K562 (cell line): ENCODE measurements at regions not wholly inside any gene's neighbourhood (a gene's known extent, or its start where the extent isn't known, plus 50 kb on each side); places are given as distances from the start of the nearest gene placed in this dataset.

Source experiments
- ATAC-seq: fragments of 200-7000 bp; cut with Tn5 transposase; 3 replicates; pipeline ENCODE4 v1.9.1; 2020; ENCODE audit warnings: moderate library complexity
- BruUV-seq: library from RNA; stranded (reverse); fragments of 400-500 nt; replicated peaks from 2 replicates; lab custom pipeline; 2021; lab: Mats Ljungman, UMichigan
- CTCF ChIA-PET: fragments of 300-600 bp; formaldehyde crosslinking; extraction: SDS; loops from one replicate; lab custom pipeline; 2021; ENCODE audit warnings: low intra/inter-chr PET ratio; lab: Yijun Ruan, JAX
- POLR2A ChIA-PET: fragments of 300-600, 350-650 bp; sonication (Branson Sonifier 250); formaldehyde crosslinking; extraction: SDS; loops from one replicate; lab custom pipeline; 2021; ENCODE audit warnings: antibody characterized with exemption, inconsistent platforms; lab: Yijun Ruan, JAX
- DNase-seq, 4 experiments: peaks; one replicate each; pipeline versions ENCODE4 v3.0.0 to v3.0.0-alpha.2; 2011 to 2018; ENCODE audit warnings: low spot score in 3 of 4, mixed read lengths in 3 of 4; ENCODE audit errors: extremely low read depth in 1 of 4
- FAIRE-seq: peaks from 2 replicates; lab custom pipeline; 2011; peaks lifted over from hg19 to GRCh38; lab: Jason Lieb, UNC
- H2AFZ ChIP-seq: 2 replicates; pipeline ENCODE4 v1.6.0; 2011; ENCODE audit warnings: low read depth, low read length, control low read depth, inconsistent platforms
- H3K27ac ChIP-seq: fragments of 200-600 bp; 3 replicates; pipeline ENCODE4 v1.8.0; 2011; ENCODE audit warnings: low read depth, mild to moderate bottlenecking, control low read depth, inconsistent platforms, low read length, moderate library complexity, mixed read lengths; ENCODE audit errors: extremely low read depth
- H3K27me3 ChIP-seq, 2 experiments: fragments of 300-600 bp in 1 of 2; 2 replicates in 1 of 2; 3 replicates in 1 of 2; pipeline versions ENCODE4 v1.6.0 to v1.8.0; 2011; ENCODE audit warnings: inconsistent platforms in 2 of 2, low read length in 2 of 2, mild to moderate bottlenecking in 1 of 2, mixed read lengths in 1 of 2, moderate library complexity in 1 of 2; ENCODE audit not compliant: control insufficient read depth in 2 of 2, insufficient read depth in 2 of 2
- H3K36me3 ChIP-seq: fragments of 300-600 bp; 3 replicates; pipeline ENCODE4 v1.8.0; 2011; ENCODE audit warnings: mild to moderate bottlenecking, low read length, inconsistent platforms; ENCODE audit not compliant: control insufficient read depth, insufficient read depth
- H3K4me1 ChIP-seq, 2 experiments: fragments of 200-600 bp in 1 of 2; replicated peaks in 1 of 2; 2 replicates in 1 of 2; 3 replicates in 1 of 2; pipeline versions ENCODE4 v1.5.1 to v1.8.0; 2011; ENCODE audit warnings: inconsistent platforms in 2 of 2, low read length in 2 of 2, mild to moderate bottlenecking in 1 of 2, mixed read lengths in 1 of 2, moderate library complexity in 1 of 2; ENCODE audit not compliant: control insufficient read depth in 2 of 2, insufficient read depth in 2 of 2
- H3K4me2 ChIP-seq: 2 replicates; pipeline ENCODE4 v1.6.1; 2011; ENCODE audit warnings: low read length, control low read depth, inconsistent platforms, mixed read lengths; ENCODE audit not compliant: insufficient read depth
- H3K4me3 ChIP-seq: fragments of 200-600 bp; sonication (generic), shearing (Covaris generic); 2 replicates; pipeline ENCODE4 v1.5.1; 2016; ENCODE audit warnings: control low read depth, inconsistent platforms
- H3K79me2 ChIP-seq: fragments of 200-600 bp; 3 replicates; pipeline ENCODE4 v1.8.0; 2011; ENCODE audit warnings: low read length, inconsistent platforms; ENCODE audit not compliant: control insufficient read depth, insufficient read depth
- H3K9ac ChIP-seq, 2 experiments: 2 replicates each; pipeline versions ENCODE4 v1.6.0 to v1.6.1; 2011; ENCODE audit warnings: low read depth in 2 of 2, low read length in 2 of 2, control low read depth in 1 of 2, inconsistent platforms in 1 of 2, mild to moderate bottlenecking in 1 of 2, mixed read lengths in 1 of 2; ENCODE audit not compliant: insufficient read depth in 1 of 2
- H3K9me1 ChIP-seq: one replicate; pipeline ENCODE4 v1.6.0; 2011; ENCODE audit warnings: inconsistent platforms, mild to moderate bottlenecking, low read length, moderate library complexity; ENCODE audit not compliant: control insufficient read depth, insufficient read depth
- H3K9me3 ChIP-seq: replicated peaks from 2 replicates; pipeline ENCODE4 v1.5.1; 2011; ENCODE audit warnings: low read depth, low read length, inconsistent platforms; ENCODE audit not compliant: control insufficient read depth, insufficient read depth
- H4K20me1 ChIP-seq: replicated peaks from 2 replicates; pipeline ENCODE4 v1.6.1; 2011; ENCODE audit warnings: low read length, inconsistent platforms, mixed read lengths; ENCODE audit not compliant: control insufficient read depth, insufficient read depth
- C11orf30 ChIP-seq: fragments of 450-650 bp; IDR thresholded peaks from 2 replicates; pipeline ENCODE4 v1.6.1; 2016; ENCODE audit warnings: low read depth, mild to moderate bottlenecking
- MAFG ChIP-seq: fragments of 450-650 bp; conservative IDR thresholded peaks from 2 replicates; pipeline ENCODE4 v1.6.1; 2016; ENCODE audit warnings: missing genetic modification characterization, missing compliant biosample characterization
- NR0B1 ChIP-seq: fragments of 450-650 bp; IDR thresholded peaks from one replicate; pipeline ENCODE4 v1.6.1; 2018; ENCODE audit warnings: mild to moderate bottlenecking, moderate library complexity; ENCODE audit not compliant: partially characterized antibody
- NR3C1 ChIP-seq: sonication (generic); formaldehyde crosslinking; IDR thresholded peaks from 2 replicates; pipeline ENCODE4 v1.8.1; 2022; ENCODE audit warnings: missing genetic modification reagents
- POLR2AphosphoS2 ChIP-seq: IDR thresholded peaks from 2 replicates; pipeline ENCODE4 v1.6.1; 2012; ENCODE audit warnings: low read length, improper control_type of control experiment
- RREB1 ChIP-seq: fragments of 250-450 bp; sonication (Bioruptor Pico); IDR thresholded peaks from 2 replicates; pipeline ENCODE4 v1.4.0; 2020
- SP1 ChIP-seq: sonication (generic); formaldehyde crosslinking; IDR thresholded peaks from 2 replicates; pipeline ENCODE4 v1.8.1; 2022; ENCODE audit warnings: mild to moderate bottlenecking, missing genetic modification reagents
- TSC22D4 ChIP-seq: fragments of 450-650 bp; IDR thresholded peaks from 2 replicates; pipeline ENCODE4 v1.6.1; 2016; ENCODE audit warnings: missing genetic modification characterization, missing biosample characterization, control low read depth
- TSHZ1 ChIP-seq: fragments of 250-450 bp; sonication (Bioruptor Pico); IDR thresholded peaks from 2 replicates; pipeline ENCODE4 v1.4.0; 2020; ENCODE audit warnings: mild to moderate bottlenecking, moderate library complexity
- USF1 ChIP-seq: sonication (generic); formaldehyde crosslinking; IDR thresholded peaks from 2 replicates; pipeline ENCODE4 v1.9.0; 2022; ENCODE audit warnings: mild to moderate bottlenecking, missing genetic modification reagents
- in situ Hi-C: fragments of 300-500 bp; cut with MboI; formaldehyde crosslinking; loops from 4 replicates; pipeline ENCODE4 v1.15.0; 2018; ENCODE audit warnings: inconsistent platforms, mixed read lengths
- intact Hi-C: fragments of 100-400 bp; cut with micrococcal nuclease; formaldehyde crosslinking; loops from 2 replicates; pipeline ENCODE4 v1.14.2; 2022

GRCh38 chr3:104566054-104566453 is 800.7 kb upstream of the ALCAM start:
- no peak overlapping the region for H3K4me3 ChIP-seq
- in situ Hi-C loops, result no loop called here
- H3K9ac ChIP-seq, result no peak overlapping the region
- no peaks in the 10 kb centered on the region for H4K20me1 ChIP-seq
- H3K4me1 ChIP-seq, result no peaks in the 10 kb centered on the region
- no peaks in the 10 kb centered on the region for H3K36me3 ChIP-seq
- intact Hi-C loops, result no loop called here
- no peak overlapping the region for H3K4me2 ChIP-seq
- DNase-seq (no peak), FAIRE-seq (no peak), ATAC-seq (no peak)
- no TSS peak for BruUV-seq
- POLR2A ChIA-PET, result no interaction called here
- H3K9me3 ChIP-seq, result no peaks in the 10 kb centered on the region
- H2AFZ ChIP-seq, result no peak overlapping the region
- no peaks in the 10 kb centered on the region for H3K79me2 ChIP-seq
- no peaks in the 10 kb centered on the region for H3K9me1 ChIP-seq
- CTCF ChIA-PET, result no interaction called here
- H3K27ac ChIP-seq, result no peak overlapping the region
- TF ChIP-seq C11orf30, result no peak
- no peak for TF ChIP-seq SP1 (CRISPR knock-in tag)
- no peak for TF ChIP-seq RREB1 (CRISPR knock-in tag)
- TF ChIP-seq NR3C1 (CRISPR knock-in tag), result no peak
- TF ChIP-seq NR0B1, result no peak
- no peak for TF ChIP-seq POLR2AphosphoS2
- TF ChIP-seq TSHZ1, result no peak
- no peak for TF ChIP-seq TSC22D4 (tag)
- TF ChIP-seq MAFG (tag), result no peak
- TF ChIP-seq USF1, result no peak
- H3K27me3 ChIP-seq, result no peaks in the 10 kb centered on the region
